ENCODE measurements at regions not wholly inside any gene's neighbourhood (a gene's known extent, or its start where the extent isn't known, plus 50 kb on each side); places are given as distances from the start of the nearest gene placed in this dataset.

DNA sequence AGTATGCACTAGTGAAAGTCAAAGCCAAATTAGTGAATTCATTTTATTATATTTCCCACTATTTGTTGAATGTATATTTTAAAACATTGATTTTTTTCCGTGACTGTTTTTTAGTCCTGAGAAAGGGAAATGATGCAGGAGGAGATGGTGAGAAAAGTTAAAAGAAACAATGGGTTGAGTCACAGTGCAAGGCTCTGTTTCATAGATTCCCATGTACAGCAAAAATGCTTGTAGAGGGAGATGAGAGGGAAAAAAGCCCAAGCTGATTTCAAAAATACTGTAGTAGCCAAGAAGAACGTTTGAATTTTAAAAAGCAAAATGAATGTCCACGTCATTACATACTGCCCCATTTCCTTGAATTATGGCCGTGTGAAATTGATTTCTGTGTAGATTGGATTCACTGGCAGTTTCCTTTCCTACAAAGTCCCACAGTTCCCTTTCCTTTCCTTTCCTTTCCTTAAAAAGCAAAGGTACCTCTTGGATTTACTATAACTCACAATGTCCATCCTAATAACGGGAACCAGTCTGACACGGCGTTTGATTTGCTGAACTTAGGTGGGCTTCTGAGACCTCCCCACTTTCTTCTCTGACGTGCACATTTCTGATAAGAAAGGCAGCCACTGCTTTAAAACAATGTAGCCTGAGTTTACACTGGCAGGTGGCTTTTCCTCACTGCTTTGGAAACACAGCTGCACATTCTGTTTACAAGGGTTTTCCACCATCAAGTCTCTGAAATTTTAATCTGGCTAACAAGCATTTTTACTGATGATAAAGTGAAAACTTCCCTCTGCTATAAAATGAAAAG is 63.7 kb downstream of the SPCS3 start:
- DNase-seq = no peak

DNA sequence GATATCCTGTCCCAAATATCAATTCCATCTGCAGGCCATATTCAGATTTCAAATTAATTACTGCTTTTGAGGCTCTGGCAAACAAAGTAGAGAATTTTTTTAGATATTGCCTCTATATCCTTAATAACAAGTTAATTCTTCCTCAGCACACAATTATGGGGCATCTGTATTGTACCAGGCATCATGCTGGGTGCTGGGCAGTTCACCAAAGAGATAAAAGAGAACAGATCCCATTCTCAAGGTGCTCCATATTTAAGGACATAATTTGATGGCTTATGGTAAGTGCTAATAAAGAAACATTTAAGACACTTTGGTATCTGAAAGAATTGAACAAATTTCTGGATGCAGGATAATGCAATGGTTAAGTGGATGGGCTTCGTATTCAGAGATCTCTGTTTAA is 65.8 kb downstream of the SPCS3 start:
- no peak for DNase-seq

DNA sequence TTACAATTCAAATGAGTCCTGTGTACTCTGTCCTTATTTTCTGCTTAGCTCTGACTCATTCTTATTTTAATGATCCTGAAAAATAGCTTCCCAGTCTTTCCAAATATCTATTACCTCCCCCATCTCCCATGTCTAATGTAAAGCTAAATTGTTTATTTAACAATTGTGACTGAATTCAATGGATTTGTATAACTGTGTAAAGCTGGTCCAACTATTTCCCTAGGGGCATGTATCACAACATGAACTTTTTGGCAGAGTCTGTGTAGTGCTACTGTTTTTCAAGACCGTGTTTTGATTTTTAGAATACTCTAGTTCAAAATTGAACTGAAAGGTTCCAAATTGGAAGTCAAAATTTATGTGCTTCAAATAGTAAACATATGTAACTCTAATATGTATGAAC is 67.8 kb downstream of the SPCS3 start:
- no peak for DNase-seq

DNA sequence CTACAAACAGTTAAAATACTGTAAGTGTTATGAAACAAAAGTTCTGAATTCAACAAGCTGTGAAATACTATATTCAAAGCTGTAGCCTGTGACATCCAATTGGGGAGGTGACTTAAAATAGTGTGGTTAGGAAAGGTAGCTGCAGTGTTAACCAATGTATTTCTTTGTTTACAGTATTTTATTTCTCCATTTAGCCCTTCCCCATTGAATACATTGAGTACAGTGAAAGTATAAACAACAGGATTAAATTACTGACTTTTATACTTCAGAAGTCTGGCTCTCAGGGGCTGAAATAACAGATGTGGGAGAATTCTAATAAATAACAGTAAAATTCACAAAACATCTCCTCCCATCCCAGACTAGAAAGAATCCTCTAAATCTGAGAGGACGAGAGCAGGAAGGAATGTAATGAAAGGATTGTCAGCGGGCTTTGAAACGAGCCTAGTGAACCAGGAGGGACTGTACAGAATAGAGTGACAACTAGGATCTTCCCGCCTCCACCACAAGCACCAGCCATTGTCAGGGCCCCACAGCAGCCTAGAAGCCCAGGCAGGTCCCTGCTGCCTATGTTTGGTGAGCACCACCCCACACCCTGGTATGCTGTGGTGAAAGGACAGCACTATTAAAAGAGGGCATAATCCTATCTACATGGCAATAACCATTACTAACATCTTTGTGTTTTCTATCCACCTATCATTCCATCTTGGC is 73.7 kb downstream of the SPCS3 start:
- no peak for DNase-seq

DNA sequence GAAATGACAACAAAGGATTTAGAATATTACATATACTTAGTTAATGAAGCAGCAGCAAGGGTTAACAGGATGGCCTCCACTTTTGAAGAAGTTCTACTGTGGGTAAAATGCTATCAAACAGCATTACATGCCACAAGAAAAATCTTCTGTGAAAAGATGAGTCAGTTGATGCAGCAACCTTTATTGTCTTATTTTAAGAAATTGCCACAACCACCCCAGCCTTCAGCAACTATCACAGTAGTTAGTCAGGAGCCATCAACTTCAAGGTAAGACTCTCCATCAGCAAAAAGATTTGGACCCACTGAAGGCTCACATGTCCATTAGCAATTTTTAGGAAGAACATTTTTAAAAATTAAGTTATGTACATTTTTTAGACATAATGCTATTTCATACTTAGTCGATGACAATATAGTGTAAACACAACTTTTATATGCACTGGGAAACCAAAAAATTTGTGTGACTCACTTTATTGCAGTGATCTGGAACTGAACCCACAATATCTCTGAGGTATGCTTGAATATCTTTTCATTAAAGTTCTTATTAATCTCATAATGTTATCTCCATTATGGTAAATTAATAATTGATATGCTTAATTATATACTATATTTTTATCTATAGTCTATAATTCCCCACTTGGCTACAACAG is 81.2 kb downstream of the SPCS3 start:
- DNase-seq = no peak

DNA sequence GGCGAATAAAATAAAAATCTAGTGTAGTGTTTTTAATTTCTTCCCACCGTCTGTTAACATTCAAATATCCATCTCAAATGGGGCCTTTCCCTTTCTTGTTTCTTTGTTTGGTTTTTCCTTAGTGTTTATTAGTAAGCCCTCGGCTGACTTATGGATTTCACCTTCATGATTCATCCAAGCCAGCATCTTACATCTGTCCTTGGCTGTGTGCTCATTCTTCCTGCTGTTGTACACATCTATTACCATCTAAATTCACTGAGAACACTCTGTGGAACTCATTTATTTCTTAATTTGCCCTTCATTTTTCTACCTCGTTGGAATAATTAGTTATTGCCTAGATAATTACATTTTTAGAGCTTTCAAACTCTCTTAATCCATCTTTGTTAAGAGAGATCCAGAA is 84.9 kb downstream of the SPCS3 start:
- no peak for DNase-seq

DNA sequence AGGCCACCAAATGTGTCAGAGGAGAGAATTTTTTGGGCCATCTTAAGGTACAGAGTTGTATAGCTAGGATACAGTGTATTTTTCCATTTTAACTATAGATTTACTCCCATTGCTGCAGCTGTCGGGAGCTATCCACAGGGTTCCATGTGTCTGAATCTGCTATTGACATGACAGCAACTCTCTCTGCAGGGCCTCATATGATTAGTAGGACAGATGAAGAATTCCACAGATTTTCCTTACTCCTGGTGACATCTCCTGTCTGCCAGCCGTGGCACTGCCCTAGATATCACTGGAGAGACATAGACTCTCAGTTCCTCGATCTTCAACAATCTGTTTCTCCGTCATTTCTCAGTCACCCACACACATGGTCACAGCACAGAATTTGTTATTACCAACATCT is 86.5 kb downstream of the SPCS3 start:
- DNase-seq = no peak

DNA sequence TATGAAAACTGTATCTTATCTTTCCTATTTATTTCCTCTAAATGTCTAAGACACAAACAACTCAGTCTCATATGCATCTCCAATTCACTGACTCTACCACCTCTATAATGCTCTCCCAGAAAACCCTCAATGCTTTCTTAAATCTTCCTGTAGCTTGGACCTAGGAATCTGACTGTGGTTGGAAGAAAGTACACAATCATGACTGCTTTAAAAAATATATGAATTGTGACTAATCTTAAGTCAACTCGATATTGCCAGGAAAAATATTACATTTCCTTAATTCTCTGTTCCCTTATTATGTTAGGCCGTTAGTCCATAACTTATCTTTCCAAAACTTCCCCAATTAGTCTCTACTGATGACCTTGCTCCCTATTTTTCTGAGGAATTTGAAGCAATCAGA is 87.0 kb downstream of the SPCS3 start:
- no peak for DNase-seq

DNA sequence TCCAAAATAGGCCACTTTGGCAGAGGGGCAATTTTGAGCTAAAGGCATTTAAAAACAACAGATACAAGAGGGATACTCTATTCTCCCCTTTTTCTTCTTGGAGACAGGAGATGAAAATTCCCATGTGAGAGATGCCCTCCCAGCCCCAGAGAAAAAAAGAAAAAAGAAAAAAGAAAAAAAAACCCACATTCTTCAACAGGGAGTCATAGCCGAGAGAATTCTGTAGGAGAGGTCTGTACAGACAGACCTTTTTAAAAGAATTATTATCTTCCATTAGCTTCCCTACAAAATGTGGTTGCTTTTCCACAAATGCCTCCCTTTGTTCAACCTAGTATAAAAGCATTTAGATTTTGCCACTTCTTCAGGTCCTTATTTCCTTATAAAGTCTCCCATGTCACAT is 89.9 kb downstream of the SPCS3 start:
- DNase-seq = no peak

DNA sequence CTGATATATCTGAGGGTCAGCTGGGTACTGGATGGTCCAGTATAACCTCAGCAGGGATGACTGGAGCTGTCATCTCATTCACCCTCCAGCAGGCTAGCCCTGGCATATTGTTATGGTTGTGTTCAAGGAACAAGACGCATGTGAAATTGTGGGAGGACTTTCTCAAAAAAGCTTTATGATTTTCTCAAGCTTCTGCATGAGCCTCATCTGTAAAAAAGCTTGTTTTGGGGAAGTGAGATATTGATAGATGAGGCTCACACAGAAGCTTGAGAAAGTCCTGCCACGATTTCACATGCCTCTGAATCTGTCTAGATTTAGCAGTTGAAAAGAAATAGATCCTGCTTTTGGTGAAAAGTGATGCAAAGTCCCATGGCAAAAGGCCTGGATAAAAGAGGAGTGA is 93.4 kb downstream of the SPCS3 start:
- no peak for DNase-seq

DNA sequence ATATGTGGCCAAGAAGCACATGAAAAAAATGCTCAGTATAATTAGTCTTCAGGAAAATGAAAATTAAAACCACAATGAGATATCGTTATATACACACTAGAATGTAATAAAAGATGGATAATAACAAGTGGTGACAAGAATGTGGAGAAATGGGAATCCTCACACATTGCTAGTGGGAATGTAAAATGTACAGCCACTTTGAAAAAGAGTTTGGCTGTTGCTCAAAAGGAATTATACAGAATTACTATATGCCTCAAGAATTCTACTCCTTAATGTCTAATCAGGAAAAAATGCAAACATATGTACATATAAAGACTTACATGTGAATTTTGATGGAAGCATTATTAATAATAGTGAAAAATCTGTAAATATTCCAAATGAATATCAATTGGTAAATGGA is 102.2 kb downstream of the SPCS3 start:
- no peak for DNase-seq

DNA sequence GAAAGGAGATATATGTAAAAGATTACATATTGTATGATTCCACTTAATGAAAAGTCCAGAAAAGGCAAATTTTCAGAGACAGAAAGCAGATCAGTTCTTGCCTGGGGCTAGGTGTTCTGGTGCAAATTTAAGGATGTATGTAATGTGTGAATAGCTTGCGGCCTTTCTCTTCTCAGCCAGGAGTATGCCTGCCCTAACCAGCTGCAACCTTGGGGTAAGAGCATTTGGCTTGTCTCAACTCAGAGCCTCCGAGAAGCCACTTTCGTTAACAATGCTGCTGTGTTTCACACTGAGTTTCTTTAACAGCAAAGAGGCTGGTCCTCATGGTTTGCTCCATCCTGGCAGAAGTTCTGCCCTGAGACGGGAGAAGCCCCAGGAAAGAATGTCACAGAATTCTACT is 102.7 kb downstream of the SPCS3 start:
- no peak for DNase-seq

DNA sequence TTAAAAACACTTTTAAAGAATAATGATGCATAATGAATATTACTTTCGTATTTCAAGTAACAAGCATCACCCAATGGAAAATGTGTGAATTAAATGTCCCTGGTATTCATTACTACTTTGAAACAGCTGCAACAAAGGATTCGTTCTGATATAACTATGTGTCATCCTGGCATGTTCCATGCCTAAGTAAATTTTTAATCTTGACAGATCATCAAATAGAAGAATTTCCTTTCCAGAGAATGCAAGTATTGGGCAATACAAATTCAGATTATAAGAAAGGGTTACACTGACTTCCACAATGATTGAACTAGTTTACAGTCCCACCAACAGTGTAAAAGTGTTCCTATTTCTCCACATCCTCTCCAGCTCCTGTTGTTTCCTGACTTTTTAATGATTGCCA is 105.3 kb downstream of the SPCS3 start:
- no peak for DNase-seq

DNA sequence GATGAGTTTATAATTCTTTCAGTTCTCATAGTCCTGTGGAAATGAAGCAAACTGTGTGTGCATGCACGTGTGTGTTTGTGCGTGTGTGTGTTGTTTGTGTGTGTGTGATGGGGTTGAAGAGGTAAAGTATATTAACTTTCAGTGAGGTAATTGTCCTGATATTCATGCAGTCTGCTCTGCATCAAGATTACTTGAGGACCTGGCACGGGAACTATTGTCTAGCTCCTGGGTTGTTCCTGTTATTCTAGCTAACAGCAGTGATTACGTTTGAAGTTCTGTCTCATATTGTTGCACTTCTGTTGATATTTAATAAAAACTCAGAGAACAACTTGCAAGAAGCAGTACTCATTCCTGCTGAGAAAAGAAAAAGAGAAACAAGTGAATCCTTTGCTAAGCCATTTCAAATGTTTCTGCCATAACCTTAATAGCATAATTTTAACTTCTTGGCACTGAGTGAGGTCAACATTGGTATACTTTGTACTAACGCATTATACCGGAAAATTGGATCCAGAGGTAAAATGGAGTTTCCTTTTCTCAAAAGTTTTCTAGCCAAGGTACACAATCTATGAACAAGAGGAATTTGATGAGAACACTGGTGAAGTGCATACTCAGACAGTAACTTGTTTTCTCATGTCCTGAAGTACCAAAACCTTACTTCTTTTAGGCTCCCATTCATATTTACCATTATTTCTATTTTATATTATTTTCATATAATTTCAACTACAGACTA is 113.2 kb downstream of the SPCS3 start:
- DNase-seq = no peak

DNA sequence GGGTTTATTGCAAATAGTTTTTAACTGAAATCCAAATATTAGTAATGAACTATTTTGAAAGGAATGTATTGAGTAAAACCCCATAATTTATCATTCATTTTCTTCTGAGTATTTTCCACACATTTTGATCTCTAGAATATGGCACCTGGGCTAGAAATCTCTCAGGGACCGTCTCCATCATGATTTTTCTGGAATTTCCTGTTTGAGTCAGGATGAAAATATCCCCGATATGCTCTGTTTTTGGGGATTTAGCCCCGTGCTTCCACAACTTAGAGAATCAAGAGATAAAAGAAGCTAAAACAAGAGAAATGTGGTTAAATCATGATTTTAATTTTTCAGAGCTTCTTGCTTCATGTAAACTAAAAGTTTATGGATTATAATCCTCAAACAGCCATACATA is 114.2 kb downstream of the SPCS3 start:
- no peak for DNase-seq

DNA sequence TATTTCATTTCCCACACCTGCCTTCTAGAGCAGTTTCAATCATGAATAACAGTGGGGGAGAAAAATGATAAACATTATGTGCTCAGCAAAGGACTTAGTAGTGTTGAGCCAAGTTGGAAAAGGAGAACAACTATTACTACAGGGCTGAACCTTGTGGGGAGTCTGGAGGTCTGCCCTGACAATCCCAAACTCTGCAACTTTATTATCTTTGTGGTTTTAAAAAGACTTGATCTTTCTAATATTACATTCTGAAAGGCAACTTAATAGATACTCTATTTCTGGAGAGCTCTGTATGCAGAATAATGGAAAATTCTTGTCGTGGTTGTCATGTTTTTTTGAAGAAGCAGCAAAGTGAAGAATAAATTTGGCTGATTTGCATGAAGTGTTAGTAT is 116.1 kb downstream of the SPCS3 start:
- DNase-seq = no peak

DNA sequence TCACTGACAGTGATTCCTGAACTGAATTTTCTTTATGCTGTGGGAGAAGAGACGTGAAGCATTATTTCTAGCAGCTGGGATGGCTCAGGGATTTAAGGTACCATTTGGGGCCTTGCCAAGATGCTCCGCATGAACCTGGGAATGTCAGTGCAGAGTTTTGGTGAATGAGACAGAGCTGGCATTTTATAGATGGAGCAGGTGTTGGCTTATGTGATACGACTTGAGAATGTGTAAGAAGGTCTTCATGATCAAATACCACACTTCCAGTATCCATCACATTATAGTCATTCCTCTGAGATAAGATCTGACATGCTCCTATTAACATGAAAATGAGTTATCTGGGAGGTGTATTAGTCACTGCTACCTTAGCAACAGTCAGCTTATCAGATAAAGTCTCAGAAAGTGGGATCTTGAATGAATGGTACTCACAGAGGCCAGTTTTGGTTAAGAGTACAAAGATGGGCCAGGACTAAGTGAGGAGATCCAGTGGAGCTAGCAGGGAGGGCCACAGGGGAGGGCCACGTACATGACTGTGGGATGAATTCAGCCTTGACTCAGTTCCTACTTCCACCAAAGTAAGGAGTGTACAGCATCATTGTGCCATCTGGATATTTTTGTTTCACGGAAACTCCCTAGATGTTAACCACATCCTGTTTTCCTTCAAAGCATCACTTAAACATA is 116.7 kb downstream of the SPCS3 start:
- no peak for DNase-seq

DNA sequence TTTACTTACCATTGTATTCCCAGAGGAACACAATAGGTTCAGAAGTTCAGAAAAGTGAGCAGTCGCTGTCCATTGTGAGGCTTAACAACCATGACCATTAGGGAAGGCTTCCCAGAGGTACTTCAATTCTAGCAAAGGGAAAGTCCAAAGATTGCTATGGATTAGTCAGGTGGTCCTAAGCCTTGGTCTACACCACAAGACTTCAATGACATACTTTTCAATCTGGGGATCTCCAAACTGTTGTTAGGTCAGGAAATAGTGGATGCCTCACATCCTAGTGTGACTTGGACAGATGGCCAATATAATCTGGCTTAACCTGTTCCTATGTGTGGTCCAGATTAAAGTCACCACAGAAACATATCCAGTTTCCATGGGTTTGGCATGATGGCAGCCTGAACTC is 118.0 kb downstream of the SPCS3 start:
- no peak for DNase-seq

DNA sequence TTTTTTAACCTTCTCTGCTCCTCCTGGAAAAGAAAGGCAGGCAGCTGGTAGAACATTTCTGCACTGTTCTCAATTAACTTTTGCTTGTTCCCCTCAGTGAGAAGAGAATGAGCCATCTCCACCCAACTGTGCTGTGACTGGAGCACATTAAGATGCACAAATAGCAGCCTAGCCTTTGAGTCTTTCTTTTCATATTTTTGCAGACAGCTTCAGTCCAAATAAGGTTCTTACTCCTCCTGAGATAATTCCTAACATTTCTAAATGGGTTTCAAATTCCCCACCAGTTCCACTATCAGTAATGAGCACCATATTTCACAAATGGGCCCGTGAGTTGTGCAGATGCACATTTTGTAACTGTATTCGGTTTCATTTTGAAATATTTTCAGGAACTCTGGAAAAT is 118.6 kb downstream of the SPCS3 start:
- DNase-seq = no peak

DNA sequence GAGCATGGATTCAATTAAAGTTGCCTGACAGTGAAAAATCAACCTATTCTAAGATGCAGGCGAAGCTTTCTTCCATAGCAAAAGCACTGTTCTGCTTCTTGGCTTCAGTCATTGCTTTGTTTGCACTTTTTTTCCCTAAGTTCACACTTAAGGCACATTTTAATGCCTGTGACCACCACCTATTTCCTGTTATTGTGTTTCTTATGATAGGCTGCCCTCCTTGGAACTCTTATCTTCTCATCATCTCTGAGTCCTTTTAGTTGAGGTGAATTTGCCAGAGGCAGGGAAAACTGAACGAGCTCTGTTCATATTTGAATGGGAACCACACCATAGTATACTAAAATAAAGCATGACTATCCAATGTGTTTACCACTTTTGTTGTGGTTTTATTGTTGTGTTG is 119.8 kb downstream of the SPCS3 start:
- DNase-seq = no peak

DNA sequence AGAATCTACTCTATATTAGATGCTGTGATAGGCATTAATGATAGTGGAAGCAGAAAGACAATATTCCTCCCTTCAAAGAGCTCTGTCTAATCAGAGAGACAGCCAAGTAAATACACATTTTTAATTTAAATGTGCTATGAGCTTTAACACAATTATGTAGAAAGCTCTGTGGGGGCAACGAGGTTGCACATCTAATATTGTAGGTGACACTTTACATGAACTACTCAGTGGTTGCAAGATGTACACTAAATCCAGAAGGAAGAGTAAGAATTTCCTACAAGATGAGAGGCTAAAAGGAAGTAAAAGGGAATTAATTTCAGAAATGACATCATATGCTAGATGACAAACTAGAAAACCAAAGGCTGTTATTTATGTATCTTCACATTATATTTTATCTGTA is 120.9 kb downstream of the SPCS3 start:
- DNase-seq = no peak

DNA sequence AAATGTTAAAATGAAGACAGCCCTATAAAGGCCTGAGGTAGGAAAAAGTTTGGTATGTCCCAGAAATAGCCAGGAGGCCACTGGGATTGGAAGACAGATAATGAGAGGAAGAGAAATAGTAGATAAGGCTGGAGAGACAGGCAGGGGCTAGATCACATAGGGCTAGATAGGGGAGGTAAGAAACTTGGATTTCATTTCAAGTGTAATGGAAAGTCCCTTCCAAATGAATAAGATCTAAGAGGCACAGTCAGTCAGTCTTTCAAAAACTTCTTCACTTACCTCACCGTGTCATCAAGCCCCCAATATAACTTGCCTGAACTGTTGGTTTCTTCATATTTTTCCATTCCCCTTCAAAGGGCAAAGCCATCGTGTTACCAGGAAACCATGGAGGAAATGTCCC is 121.8 kb downstream of the SPCS3 start:
- no peak for DNase-seq

DNA sequence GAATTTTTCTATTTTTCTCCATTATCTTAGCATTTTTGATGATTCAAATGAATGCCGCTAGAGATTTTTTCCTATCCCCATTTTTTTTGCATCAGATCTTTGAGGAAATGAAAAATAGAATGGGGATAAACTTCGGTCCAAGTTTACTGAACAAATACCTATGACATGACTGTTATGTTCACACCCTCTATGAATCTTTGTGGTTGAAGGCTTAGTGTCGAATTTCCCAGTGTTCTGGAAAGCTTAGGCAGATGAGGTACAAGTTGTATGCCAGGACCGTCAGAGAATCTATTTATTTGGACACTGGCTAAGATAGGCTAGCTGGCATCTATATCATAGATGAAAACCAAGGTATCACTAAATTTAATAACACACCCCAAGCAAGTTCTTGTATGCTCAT is 123.4 kb downstream of the SPCS3 start:
- no peak for DNase-seq
